OCI-LY3 (cell line): ENCODE measurements at regions not wholly inside any gene's neighbourhood (a gene's known extent, or its start where the extent isn't known, plus 50 kb on each side); places are given as distances from the start of the nearest gene placed in this dataset.

Experiments used
- CTCF ChIP-seq: fragments of 200-600, 300-600 bp; sonication (generic); IDR thresholded peaks from 2 replicates; pipeline ENCODE4 v1.5.1; 2014; ENCODE audit warnings: antibody characterized with exemption, low read length, low read depth
- EZH2phosphoT487 ChIP-seq: fragments of 200-600 bp; shearing (Covaris generic); IDR thresholded peaks from 2 replicates; pipeline ENCODE4 v1.6.1; 2018; ENCODE audit warnings: antibody characterized with exemption, mixed run types, low read depth

- TF ChIP-seq CTCF (no peak), EZH2phosphoT487 (no peak)
These were observed 96.8 kb upstream of the POM121L12 start for GRCh38 chr7:52938455-52939133.
